Fibroblast of lung (primary cell): ENCODE measurements at regions not wholly inside any gene's neighbourhood (a gene's known extent, or its start where the extent isn't known, plus 50 kb on each side); places are given as distances from the start of the nearest gene placed in this dataset.

Experiments
- DNase-seq, 2 donors: peaks; one replicate each; pipeline versions ENCODE4 v3.0.0 to v3.0.0-alpha.2; 2010; ENCODE audit warnings: low read depth in 2 of 2
- H2AFZ ChIP-seq: 2 replicates; pipeline ENCODE4 v1.5.1; 2012; ENCODE audit warnings: low read length, control low read depth, inconsistent platforms
- H3K27ac ChIP-seq: 2 replicates; pipeline ENCODE4 v1.5.1; 2011; ENCODE audit warnings: low read length, control low read depth; ENCODE audit not compliant: insufficient read depth
- H3K27me3 ChIP-seq: 2 replicates; pipeline ENCODE4 v1.5.1; 2011; ENCODE audit warnings: mild to moderate bottlenecking, low read length; ENCODE audit not compliant: control insufficient read depth, insufficient read depth
- H3K36me3 ChIP-seq: 2 replicates; pipeline ENCODE4 v1.5.1; 2011; ENCODE audit warnings: low read length; ENCODE audit not compliant: control insufficient read depth, insufficient read depth
- H3K4me1 ChIP-seq: 2 replicates; pipeline ENCODE4 v1.5.1; 2011; ENCODE audit warnings: low read length; ENCODE audit not compliant: control insufficient read depth, insufficient read depth; ENCODE audit errors: extremely low read depth
- H3K4me2 ChIP-seq: 2 replicates; pipeline ENCODE4 v1.5.1; 2011; ENCODE audit warnings: low read length, control low read depth; ENCODE audit not compliant: insufficient read depth; ENCODE audit errors: extremely low read depth
- H3K4me3 ChIP-seq, 4 experiments: fragments of 200-600 bp in 1 of 4; sonication (generic) in 1 of 4; replicated peaks in 1 of 4; 2 replicates each; pipeline ENCODE4 v1.5.1; 2011 to 2016; ENCODE audit warnings: low read length in 4 of 4, low read depth in 3 of 4, mild to moderate bottlenecking in 3 of 4, control low read depth in 2 of 4, inconsistent platforms in 1 of 4, mixed read lengths in 1 of 4; ENCODE audit not compliant: insufficient read depth in 1 of 4; ENCODE audit errors: control extremely low read depth in 1 of 4
- H3K79me2 ChIP-seq: 2 replicates; pipeline ENCODE4 v1.5.1; 2012; ENCODE audit warnings: mild to moderate bottlenecking, low read length, inconsistent platforms; ENCODE audit not compliant: control insufficient read depth, insufficient read depth
- H3K9ac ChIP-seq: 2 replicates; pipeline ENCODE4 v1.5.1; 2011; ENCODE audit warnings: mild to moderate bottlenecking, low read length, control low read depth; ENCODE audit not compliant: insufficient read depth
- H3K9me3 ChIP-seq: 2 replicates; pipeline ENCODE4 v1.5.1; 2012; ENCODE audit warnings: low read depth, low read length; ENCODE audit not compliant: control insufficient read depth, insufficient read depth
- H4K20me1 ChIP-seq: 2 replicates; pipeline ENCODE4 v1.5.1; 2011; ENCODE audit warnings: low read length; ENCODE audit not compliant: control insufficient read depth, insufficient read depth; ENCODE audit errors: extremely low read depth
- EZH2 ChIP-seq: IDR thresholded peaks from 2 replicates; pipeline ENCODE4 v1.5.1; 2012; ENCODE audit warnings: low read length, control low read depth, mild to moderate bottlenecking; ENCODE audit errors: missing control alignments
- TF ChIP-seq, protein P1 (sequence below), 2 donors: IDR thresholded peaks in 1 of 2; conservative IDR thresholded peaks in 1 of 2; 1 replicate in 1 of 2; 2 replicates in 1 of 2; pipeline ENCODE4 v1.5.1; 2011 to 2012; ENCODE audit warnings: low read length in 2 of 2, control low read depth in 1 of 2, inconsistent platforms in 1 of 2, low read depth in 1 of 2, mild to moderate bottlenecking in 1 of 2

DNA sequence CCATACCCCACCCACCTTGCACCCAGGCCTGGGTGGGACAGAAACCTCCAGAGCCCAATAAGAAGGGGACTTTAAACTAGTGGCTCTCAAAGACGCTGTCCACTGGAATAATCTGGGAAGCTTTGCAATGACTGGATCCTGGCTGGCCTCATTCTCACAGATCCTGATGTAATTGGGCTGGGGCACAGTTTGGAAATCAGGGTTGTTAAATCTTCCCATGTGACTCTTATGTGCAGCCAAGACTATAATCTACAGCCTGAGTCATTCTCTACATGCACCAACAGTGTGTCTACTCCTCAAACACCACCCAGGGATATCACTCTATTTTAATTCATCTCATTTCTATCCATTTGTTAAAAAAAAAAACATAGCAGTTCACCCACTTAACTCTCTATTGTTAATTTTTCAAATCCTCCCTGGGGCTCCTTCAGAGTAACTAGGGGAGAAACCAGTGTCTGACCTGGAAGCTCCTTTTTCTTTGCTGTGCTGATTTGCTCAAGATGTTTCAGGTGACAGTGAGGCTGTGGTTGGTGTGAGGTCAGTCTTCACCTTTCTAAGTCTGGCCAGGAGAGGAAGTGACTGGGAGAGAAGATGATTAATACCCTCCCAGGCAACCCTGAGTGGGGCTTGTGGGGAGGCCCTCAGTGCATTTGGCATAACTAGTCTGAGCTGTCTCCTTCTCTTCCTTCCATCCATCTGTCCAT, 211.6 kb upstream of the SFSWAP start:
- no peak for TF ChIP-seq EZH2
- TF ChIP-seq, protein P1, sequence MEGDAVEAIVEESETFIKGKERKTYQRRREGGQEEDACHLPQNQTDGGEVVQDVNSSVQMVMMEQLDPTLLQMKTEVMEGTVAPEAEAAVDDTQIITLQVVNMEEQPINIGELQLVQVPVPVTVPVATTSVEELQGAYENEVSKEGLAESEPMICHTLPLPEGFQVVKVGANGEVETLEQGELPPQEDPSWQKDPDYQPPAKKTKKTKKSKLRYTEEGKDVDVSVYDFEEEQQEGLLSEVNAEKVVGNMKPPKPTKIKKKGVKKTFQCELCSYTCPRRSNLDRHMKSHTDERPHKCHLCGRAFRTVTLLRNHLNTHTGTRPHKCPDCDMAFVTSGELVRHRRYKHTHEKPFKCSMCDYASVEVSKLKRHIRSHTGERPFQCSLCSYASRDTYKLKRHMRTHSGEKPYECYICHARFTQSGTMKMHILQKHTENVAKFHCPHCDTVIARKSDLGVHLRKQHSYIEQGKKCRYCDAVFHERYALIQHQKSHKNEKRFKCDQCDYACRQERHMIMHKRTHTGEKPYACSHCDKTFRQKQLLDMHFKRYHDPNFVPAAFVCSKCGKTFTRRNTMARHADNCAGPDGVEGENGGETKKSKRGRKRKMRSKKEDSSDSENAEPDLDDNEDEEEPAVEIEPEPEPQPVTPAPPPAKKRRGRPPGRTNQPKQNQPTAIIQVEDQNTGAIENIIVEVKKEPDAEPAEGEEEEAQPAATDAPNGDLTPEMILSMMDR (conservative IDR thresholded peaks at IDR 0.05 in 1 of 2, IDR thresholded peaks at IDR 0.05 in 1 of 2; ENCODE audit: low read depth in 1 of 2, low read length in 2 of 2), result no peak
- H3K36me3 ChIP-seq, result no peaks in the 10 kb centered on the region
- no peak overlapping the region for H3K9ac ChIP-seq
- H3K27ac ChIP-seq, result no peak overlapping the region
- DNase-seq, result no peak
- no peak overlapping the region for H3K4me3 ChIP-seq
- no peaks in the 10 kb centered on the region for H3K79me2 ChIP-seq
- H3K4me2 ChIP-seq, result no peak overlapping the region
- H2AFZ ChIP-seq, result no peak overlapping the region
- no peaks in the 10 kb centered on the region for H3K27me3 ChIP-seq
- H3K9me3 ChIP-seq, result no peaks in the 10 kb centered on the region
- H4K20me1 ChIP-seq, result no peaks in the 10 kb centered on the region
- no peaks in the 10 kb centered on the region for H3K4me1 ChIP-seq

DNA sequence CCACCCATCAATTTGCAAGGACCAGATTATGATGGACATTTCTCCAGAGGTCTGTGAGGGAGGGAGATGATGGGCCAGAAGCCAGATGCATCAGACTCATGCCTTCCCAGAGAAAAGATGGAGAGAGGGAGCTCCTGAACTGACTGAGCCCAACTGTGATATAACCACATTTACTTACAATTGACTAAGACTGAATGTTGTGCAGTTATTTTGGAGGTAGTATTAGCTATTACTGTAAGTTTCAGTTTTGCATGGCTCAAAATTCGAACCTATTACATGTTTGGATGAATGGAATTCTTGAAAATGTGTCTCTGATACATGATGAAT, 211.1 kb upstream of the SFSWAP start:
- Histone ChIP-seq H3K4me3 (no peak overlapping the region), H3K4me1 (no peaks in the 10 kb centered on the region), H2AFZ (no peak overlapping the region), H4K20me1 (no peaks in the 10 kb centered on the region), H3K36me3 (no peaks in the 10 kb centered on the region), H3K9me3 (no peaks in the 10 kb centered on the region), H3K79me2 (no peaks in the 10 kb centered on the region), H3K27me3 (no peaks in the 10 kb centered on the region), H3K27ac (no peak overlapping the region), H3K9ac (no peak overlapping the region), H3K4me2 (no peak overlapping the region)
- no peak for DNase-seq
- TF ChIP-seq, protein P1 (conservative IDR thresholded peaks at IDR 0.05 in 1 of 2, IDR thresholded peaks at IDR 0.05 in 1 of 2; ENCODE audit: low read depth in 1 of 2, low read length in 2 of 2), result no peak
- TF ChIP-seq EZH2, result no peak

DNA sequence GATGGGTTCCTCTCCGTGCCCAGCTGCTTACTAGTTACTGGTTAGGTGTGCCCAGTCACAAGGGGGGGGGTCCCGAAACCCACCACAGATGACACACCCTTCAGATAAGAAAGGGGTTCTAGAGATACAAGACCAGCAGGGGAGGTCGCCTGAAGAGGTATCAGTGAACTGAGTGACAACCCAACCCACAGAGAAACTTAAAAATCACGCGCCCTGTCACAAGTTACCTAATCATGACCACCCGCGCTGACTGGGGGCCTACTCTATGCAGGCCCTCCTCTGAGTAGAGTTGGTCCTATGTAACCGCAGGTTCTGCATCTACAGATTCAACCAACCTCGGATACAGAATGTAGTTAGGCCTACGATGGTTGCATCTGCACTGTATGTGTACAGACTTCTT, 210.3 kb upstream of the SFSWAP start:
- no peaks in the 10 kb centered on the region for H4K20me1 ChIP-seq
- H3K79me2 ChIP-seq, result no peaks in the 10 kb centered on the region
- H3K36me3 ChIP-seq, result no peaks in the 10 kb centered on the region
- no peaks in the 10 kb centered on the region for H3K4me1 ChIP-seq
- DNase-seq, result no peak
- TF ChIP-seq EZH2, result no peak
- TF ChIP-seq, protein P1 (conservative IDR thresholded peaks at IDR 0.05 in 1 of 2, IDR thresholded peaks at IDR 0.05 in 1 of 2; ENCODE audit: low read depth in 1 of 2, low read length in 2 of 2), result no peak
- H3K9ac ChIP-seq, result no peak overlapping the region
- no peak overlapping the region for H2AFZ ChIP-seq
- H3K4me3 ChIP-seq, result no peak overlapping the region
- no peaks in the 10 kb centered on the region for H3K27me3 ChIP-seq
- no peak overlapping the region for H3K4me2 ChIP-seq
- H3K9me3 ChIP-seq, result no peaks in the 10 kb centered on the region
- H3K27ac ChIP-seq, result no peak overlapping the region
